SH-SY5Y (cell line): ENCODE measurements at regions not wholly inside any gene's neighbourhood (a gene's known extent, or its start where the extent isn't known, plus 50 kb on each side); places are given as distances from the start of the nearest gene placed in this dataset.

Experiments used
- GATA2 ChIP-seq: IDR thresholded peaks from 2 replicates; pipeline ENCODE4 v1.6.1; 2011; ENCODE audit warnings: mild to moderate bottlenecking, low read depth, low read length
- GATA3 ChIP-seq: IDR thresholded peaks from 2 replicates; pipeline ENCODE4 v1.6.1; 2011; ENCODE audit warnings: low read depth, mild to moderate bottlenecking, low read length, moderate library complexity

DNA sequence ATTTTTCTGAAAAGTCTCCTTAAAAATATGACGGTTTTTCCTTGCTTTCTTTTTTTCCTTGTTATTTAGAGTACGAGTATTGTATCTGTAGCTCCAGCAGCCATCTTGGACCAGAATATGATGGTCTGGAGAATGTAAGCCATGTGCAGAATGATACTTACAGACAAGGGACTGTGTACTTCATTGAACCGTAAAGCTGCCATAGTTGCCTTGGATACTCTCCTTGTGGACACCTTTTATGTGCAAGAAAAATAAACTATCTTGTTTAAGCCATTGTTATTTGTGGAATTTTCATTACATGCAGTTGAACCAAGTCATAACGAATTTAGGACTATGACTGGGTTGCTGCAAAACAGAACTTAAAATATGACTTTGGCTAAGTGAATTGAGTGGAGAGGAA is 485.8 kb upstream of the CITED2 start:
- TF ChIP-seq GATA2 = no peak
- TF ChIP-seq GATA3 = no peak
